NB4 (cell line): ENCODE measurements at regions not wholly inside any gene's neighbourhood (a gene's known extent, or its start where the extent isn't known, plus 50 kb on each side); places are given as distances from the start of the nearest gene placed in this dataset.

Experiments
- MYC ChIP-seq: IDR thresholded peaks from 2 replicates; pipeline ENCODE4 v1.6.1; 2011; ENCODE audit warnings: low read depth, low read length
- POLR2A ChIP-seq: IDR thresholded peaks from 2 replicates; pipeline ENCODE4 v1.6.1; 2011; ENCODE audit warnings: mild to moderate bottlenecking; ENCODE audit not compliant: insufficient read length; ENCODE audit errors: extremely low read depth
- TF ChIP-seq, protein P1 (sequence below): IDR thresholded peaks from one replicate; pipeline ENCODE4 v1.5.1; 2012; ENCODE audit warnings: low read depth, low read length
- TF ChIP-seq, protein P2 (sequence below): IDR thresholded peaks from 2 replicates; pipeline ENCODE4 v1.6.1; 2011; ENCODE audit warnings: low read depth, low read length

DNA sequence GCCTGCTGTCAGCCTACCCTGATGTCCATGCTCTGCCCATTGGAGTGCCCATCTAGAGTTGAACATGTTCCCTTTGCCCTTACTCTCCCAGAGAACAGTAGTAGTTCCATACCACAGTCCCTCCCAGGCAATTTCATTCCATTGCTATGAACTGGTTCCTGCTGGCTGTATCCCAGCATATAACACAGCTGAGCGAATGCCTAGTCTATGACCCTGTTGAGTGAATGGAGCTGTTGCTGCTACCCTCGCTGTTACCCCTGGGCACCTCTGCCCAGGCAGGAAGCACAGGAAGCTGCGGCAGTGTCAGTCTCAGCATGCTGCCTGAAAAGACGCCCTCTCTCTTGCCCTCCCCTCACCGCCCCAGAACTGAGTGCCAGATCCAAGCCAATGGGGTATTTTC, 73.3 kb downstream of the SOX3 start:
- TF ChIP-seq, protein P1, sequence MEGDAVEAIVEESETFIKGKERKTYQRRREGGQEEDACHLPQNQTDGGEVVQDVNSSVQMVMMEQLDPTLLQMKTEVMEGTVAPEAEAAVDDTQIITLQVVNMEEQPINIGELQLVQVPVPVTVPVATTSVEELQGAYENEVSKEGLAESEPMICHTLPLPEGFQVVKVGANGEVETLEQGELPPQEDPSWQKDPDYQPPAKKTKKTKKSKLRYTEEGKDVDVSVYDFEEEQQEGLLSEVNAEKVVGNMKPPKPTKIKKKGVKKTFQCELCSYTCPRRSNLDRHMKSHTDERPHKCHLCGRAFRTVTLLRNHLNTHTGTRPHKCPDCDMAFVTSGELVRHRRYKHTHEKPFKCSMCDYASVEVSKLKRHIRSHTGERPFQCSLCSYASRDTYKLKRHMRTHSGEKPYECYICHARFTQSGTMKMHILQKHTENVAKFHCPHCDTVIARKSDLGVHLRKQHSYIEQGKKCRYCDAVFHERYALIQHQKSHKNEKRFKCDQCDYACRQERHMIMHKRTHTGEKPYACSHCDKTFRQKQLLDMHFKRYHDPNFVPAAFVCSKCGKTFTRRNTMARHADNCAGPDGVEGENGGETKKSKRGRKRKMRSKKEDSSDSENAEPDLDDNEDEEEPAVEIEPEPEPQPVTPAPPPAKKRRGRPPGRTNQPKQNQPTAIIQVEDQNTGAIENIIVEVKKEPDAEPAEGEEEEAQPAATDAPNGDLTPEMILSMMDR, result no peak
- TF ChIP-seq POLR2A, result no peak
- TF ChIP-seq, protein P2, sequence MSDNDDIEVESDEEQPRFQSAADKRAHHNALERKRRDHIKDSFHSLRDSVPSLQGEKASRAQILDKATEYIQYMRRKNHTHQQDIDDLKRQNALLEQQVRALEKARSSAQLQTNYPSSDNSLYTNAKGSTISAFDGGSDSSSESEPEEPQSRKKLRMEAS, result no peak
- no peak for TF ChIP-seq MYC
